ENCODE measurements at regions not wholly inside any gene's neighbourhood (a gene's known extent, or its start where the extent isn't known, plus 50 kb on each side); places are given as distances from the start of the nearest gene placed in this dataset.

- Mint-ChIP-seq H3K27ac (no peak overlapping the region), H3K36me3 (ENCODE audit: low read depth) (no peaks in the 10 kb centered on the region), H3K4me3 (no peak overlapping the region), H3K27me3 (ENCODE audit: insufficient read depth) (peaks cover 40% of the 10 kb centered on the region), H3K9me3 (no peaks in the 10 kb centered on the region), H3K4me1 (ENCODE audit: low read depth) (no peaks in the 10 kb centered on the region)
- DNase-seq, result peak; percentile 27
- TF ChIP-seq CTCF (IDR thresholded peaks at IDR 0.05), result peak; percentile 74
Observed at GRCh38 chr2:173749315-173749714, 215.9 kb downstream of the SP3 start.

GRCh38 chr2:173750353-173750801, 214.8 kb downstream of the SP3 start:
- no peaks in the 10 kb centered on the region for H3K4me1 Mint-ChIP-seq (ENCODE audit: low read depth)
- H3K9me3 Mint-ChIP-seq, result no peaks in the 10 kb centered on the region
- H3K4me3 Mint-ChIP-seq, result no peak overlapping the region
- H3K27me3 Mint-ChIP-seq (ENCODE audit: insufficient read depth), result peaks cover 38% of the 10 kb centered on the region
- no peak for TF ChIP-seq CTCF (IDR thresholded peaks at IDR 0.05)
- DNase-seq, result no peak
- H3K27ac Mint-ChIP-seq, result no peak overlapping the region
- H3K36me3 Mint-ChIP-seq (ENCODE audit: low read depth), result no peaks in the 10 kb centered on the region

- H3K4me3 Mint-ChIP-seq, result no peak overlapping the region
- TF ChIP-seq CTCF (IDR thresholded peaks at IDR 0.05), result no peak
- no peak overlapping the region for H3K27ac Mint-ChIP-seq
- no peak for DNase-seq
- no peaks in the 10 kb centered on the region for H3K4me1 Mint-ChIP-seq (ENCODE audit: low read depth)
- no peaks in the 10 kb centered on the region for H3K36me3 Mint-ChIP-seq (ENCODE audit: low read depth)
- peaks cover 40% of the 10 kb centered on the region for H3K27me3 Mint-ChIP-seq (ENCODE audit: insufficient read depth)
- no peaks in the 10 kb centered on the region for H3K9me3 Mint-ChIP-seq
Observed at GRCh38 chr2:173750831-173751230, 214.3 kb downstream of the SP3 start.

- Mint-ChIP-seq H3K27me3 (ENCODE audit: insufficient read depth) (peaks cover 46% of the 10 kb centered on the region), H3K9me3 (no peaks in the 10 kb centered on the region), H3K27ac (no peak overlapping the region), H3K36me3 (ENCODE audit: low read depth) (no peaks in the 10 kb centered on the region), H3K4me3 (no peak overlapping the region), H3K4me1 (ENCODE audit: low read depth) (no peaks in the 10 kb centered on the region)
- TF ChIP-seq CTCF (IDR thresholded peaks at IDR 0.05), result no peak
- DNase-seq, result no peak
Observed at GRCh38 chr2:173751245-173751975, 213.8 kb downstream of the SP3 start.

GRCh38 chr2:173752152-173752551, 213.0 kb downstream of the SP3 start:
- no peak overlapping the region for H3K27ac Mint-ChIP-seq
- no peaks in the 10 kb centered on the region for H3K36me3 Mint-ChIP-seq (ENCODE audit: low read depth)
- peaks cover 39% of the 10 kb centered on the region for H3K27me3 Mint-ChIP-seq (ENCODE audit: insufficient read depth)
- peak; percentile 57 for TF ChIP-seq CTCF (IDR thresholded peaks at IDR 0.05)
- H3K4me3 Mint-ChIP-seq, result no peak overlapping the region
- no peaks in the 10 kb centered on the region for H3K9me3 Mint-ChIP-seq
- no peak for DNase-seq
- no peaks in the 10 kb centered on the region for H3K4me1 Mint-ChIP-seq (ENCODE audit: low read depth)

Data from HFFc6 (cell line).